Cardiac muscle cell (in vitro differentiated cells and primary cell): ENCODE measurements at regions not wholly inside any gene's neighbourhood (a gene's known extent, or its start where the extent isn't known, plus 50 kb on each side); places are given as distances from the start of the nearest gene placed in this dataset.

Experiments
- DNase-seq, 2 donors: peaks; one replicate each; pipeline versions ENCODE4 v3.0.0 to v3.0.0-alpha.2; 2010 to 2017; ENCODE audit warnings: low read depth in 1 of 2, low spot score in 1 of 2
- H3K27ac ChIP-seq: fragments of 200-600 bp; sonication (generic); 2 replicates; pipeline ENCODE4 v1.5.1; 2016
- H3K27me3 ChIP-seq: fragments of 200-600 bp; sonication (generic); 2 replicates; pipeline ENCODE4 v1.6.0; 2016; ENCODE audit warnings: control low read depth
- H3K36me3 ChIP-seq: fragments of 200-600 bp; sonication (generic); 2 replicates; pipeline ENCODE4 v1.5.1; 2016; ENCODE audit warnings: control low read depth
- H3K4me1 ChIP-seq: fragments of 200-600 bp; sonication (generic); 2 replicates; pipeline ENCODE4 v1.8.1; 2017; ENCODE audit warnings: low read depth, mild to moderate bottlenecking, mixed run types
- H3K4me3 ChIP-seq: fragments of 200-600 bp; sonication (generic); 2 replicates; pipeline ENCODE4 v1.5.1; 2016; ENCODE audit warnings: mild to moderate bottlenecking
- H3K9me3 ChIP-seq: fragments of 200-600 bp; sonication (generic); 2 replicates; pipeline ENCODE4 v1.5.1; 2017; ENCODE audit warnings: low read depth, mild to moderate bottlenecking, control low read depth
- CTCF ChIP-seq: IDR thresholded peaks from 2 replicates; pipeline ENCODE4 v1.5.1; 2012; ENCODE audit warnings: low read depth, mild to moderate bottlenecking, low read length

DNA sequence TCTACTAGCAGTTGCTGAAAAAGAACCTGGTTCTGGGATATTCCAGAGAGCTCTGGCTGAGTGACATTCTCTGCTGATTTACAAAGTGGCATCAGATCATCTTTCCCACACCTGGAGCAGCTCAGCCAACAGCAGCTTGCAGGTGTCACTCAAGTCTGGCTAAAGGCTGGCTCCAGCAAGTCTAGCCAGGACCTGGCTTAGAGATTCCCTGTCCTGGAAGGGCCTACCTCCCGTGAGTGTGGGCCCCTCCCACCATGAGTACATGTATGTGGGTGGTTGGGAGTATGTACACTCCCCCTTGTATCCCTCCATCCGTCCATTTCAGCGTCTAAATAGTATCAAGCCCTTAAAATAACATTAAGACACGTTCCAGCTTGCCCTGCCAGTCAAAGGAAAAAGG, 539.3 kb upstream of the ID4 start:
- no peaks in the 10 kb centered on the region for H3K27me3 ChIP-seq
- H3K4me1 ChIP-seq, result peaks cover 28% of the 10 kb centered on the region
- no peak for TF ChIP-seq CTCF
- no peak overlapping the region for H3K4me3 ChIP-seq
- peak overlapping the region; percentile 52 for H3K27ac ChIP-seq
- no peaks in the 10 kb centered on the region for H3K36me3 ChIP-seq
- H3K9me3 ChIP-seq, result no peaks in the 10 kb centered on the region
- DNase-seq, result peak in 1 of 2 donors; percentile 40

DNA sequence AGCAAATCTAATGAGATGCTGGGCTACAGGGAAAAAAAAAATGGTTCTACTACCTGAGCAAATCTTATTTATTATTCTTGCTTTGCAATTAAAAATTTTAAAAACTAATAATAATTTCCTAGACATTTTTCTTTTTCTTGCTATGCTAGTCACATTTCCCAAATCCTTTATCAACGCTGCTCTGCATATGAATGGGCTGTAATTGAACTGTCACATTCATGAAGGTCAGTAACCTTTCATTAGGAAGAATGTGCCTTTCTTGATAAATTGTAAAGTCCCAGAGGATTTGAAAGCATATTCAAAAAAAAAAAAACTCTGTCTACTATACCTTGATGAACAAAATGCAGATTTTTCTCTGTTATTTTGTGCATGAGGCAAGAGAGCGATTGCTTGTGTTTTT, 538.7 kb upstream of the ID4 start:
- Histone ChIP-seq H3K4me1 (peaks cover 28% of the 10 kb centered on the region), H3K27me3 (no peaks in the 10 kb centered on the region), H3K27ac (peak overlapping the region; percentile 52), H3K4me3 (no peak overlapping the region), H3K36me3 (no peaks in the 10 kb centered on the region), H3K9me3 (no peaks in the 10 kb centered on the region)
- no peak for DNase-seq
- TF ChIP-seq CTCF, result no peak

DNA sequence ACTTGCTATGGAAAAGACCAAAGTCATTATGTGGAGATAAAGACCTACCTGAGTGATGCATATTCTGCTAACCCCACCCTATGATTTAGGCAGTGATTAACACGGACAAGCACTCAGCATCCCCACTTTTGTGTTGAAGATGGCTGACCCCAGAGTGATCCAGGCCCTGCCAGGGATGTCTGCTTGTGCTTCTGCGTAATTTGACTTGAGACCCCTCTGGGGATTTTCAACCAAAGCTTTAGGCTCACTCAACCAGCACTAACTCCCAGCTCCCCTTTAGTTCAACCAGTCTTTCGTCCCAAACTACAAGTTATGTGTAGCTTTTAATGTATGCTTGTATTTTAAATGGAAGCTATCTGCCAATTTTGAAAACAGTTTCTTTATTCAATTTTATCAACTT, 538.0 kb upstream of the ID4 start:
- no peaks in the 10 kb centered on the region for H3K9me3 ChIP-seq
- DNase-seq, result no peak
- H3K4me3 ChIP-seq, result no peak overlapping the region
- no peaks in the 10 kb centered on the region for H3K27me3 ChIP-seq
- no peak for TF ChIP-seq CTCF
- no peak overlapping the region for H3K27ac ChIP-seq
- peaks cover 28% of the 10 kb centered on the region for H3K4me1 ChIP-seq
- H3K36me3 ChIP-seq, result no peaks in the 10 kb centered on the region

DNA sequence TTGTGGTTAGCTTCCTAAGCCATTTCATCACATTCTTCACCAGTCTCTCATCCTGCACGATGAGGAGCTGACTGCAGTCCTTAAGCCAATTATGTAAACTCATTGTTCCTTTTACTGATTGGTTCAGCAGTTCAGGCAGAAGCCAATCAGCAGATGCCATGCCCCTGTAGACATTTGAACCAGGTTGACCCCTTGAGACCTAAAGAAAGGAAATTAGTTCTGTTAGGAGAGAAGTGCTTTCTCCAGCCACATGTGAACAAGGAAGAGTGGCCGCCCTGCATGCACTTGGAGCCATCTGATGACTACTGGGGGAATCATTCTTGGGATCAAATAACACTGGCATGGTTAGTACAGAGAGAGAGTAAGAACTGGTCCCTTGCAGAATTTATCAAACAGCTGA, 535.2 kb upstream of the ID4 start:
- Histone ChIP-seq H3K36me3 (no peaks in the 10 kb centered on the region), H3K4me1 (peaks cover 18% of the 10 kb centered on the region), H3K9me3 (no peaks in the 10 kb centered on the region), H3K27me3 (no peaks in the 10 kb centered on the region), H3K27ac (no peak overlapping the region), H3K4me3 (no peak overlapping the region)
- no peak for TF ChIP-seq CTCF
- DNase-seq, result no peak

DNA sequence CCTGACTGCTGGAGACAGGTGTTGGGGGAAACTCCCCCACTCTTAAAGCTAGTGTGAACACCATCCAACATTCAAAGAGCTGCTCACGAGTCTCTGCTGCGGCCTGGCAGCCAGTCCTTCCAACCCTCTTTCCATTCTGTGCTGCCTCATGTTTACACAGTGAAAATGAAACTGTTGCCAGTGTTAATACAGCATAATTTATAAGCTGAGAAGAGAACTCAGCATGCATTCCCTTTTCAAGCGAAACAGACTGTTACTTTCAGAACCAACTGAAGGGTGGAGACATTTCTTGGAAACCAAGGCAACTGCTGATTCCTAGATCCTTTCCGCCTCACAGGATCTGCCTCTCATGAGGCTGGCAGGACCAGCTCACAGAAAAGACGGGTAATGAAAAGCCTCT, 533.8 kb upstream of the ID4 start:
- no peak overlapping the region for H3K4me3 ChIP-seq
- no peak for TF ChIP-seq CTCF
- no peaks in the 10 kb centered on the region for H3K9me3 ChIP-seq
- H3K27me3 ChIP-seq, result no peaks in the 10 kb centered on the region
- no peaks in the 10 kb centered on the region for H3K36me3 ChIP-seq
- H3K27ac ChIP-seq, result no peak overlapping the region
- DNase-seq, result no peak
- peaks cover 8% of the 10 kb centered on the region for H3K4me1 ChIP-seq

DNA sequence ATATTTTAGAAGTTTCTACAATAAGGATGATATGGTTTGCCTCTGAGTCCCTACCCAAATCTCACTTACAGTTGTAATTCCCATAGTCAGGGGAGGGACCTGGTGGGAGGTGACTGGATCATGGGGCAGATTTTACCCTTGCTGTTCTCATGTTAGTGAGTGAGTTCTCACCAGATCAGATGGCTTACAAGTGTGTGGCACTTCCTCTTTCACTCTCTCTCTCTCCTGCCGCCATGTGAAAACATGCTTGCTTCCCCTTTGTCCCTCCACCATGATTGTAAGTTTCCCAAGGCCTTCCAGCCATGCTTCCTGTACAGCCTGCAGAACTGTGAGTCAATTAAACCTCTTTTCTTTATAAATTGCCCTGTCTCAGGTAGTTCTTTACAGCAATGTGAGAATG, 527.5 kb upstream of the ID4 start:
- Histone ChIP-seq H3K27ac (no peak overlapping the region), H3K9me3 (no peaks in the 10 kb centered on the region), H3K36me3 (no peaks in the 10 kb centered on the region), H3K27me3 (no peaks in the 10 kb centered on the region), H3K4me1 (peaks cover 15% of the 10 kb centered on the region), H3K4me3 (no peak overlapping the region)
- DNase-seq, result no peak
- TF ChIP-seq CTCF, result no peak
